ENCODE measurements at regions not wholly inside any gene's neighbourhood (a gene's known extent, or its start where the extent isn't known, plus 50 kb on each side); places are given as distances from the start of the nearest gene placed in this dataset.

DNA sequence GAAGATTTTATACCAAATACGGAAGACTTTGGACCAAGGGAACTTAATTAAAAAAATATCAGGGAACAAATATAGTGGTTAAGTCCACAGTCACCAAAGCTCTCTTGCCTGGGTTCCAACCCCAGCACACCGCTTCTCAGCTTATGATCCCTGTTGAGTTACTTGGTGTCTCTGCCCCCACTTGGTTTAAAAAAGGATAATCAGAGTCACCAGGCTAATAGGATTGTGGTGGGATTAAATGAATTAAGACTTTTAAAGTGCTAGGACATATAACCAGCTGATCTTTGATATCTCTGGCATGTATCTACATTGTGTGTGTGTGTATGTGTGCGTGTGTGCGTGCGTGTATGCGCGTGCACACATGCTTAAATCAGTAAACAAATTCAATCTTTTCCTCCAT, 474.7 kb upstream of the DAB1 start:
- no peak overlapping the region for H3K27ac ChIP-seq (ENCODE audit: low read depth in 2 of 2, low read length in 1 of 2)
- H3K9me3 ChIP-seq = no peaks in the 10 kb centered on the region
- TF ChIP-seq NRF1 (IDR thresholded peaks at IDR 0.05; ENCODE audit: low read depth, low read length) = no peak
- TF ChIP-seq, protein P1, sequence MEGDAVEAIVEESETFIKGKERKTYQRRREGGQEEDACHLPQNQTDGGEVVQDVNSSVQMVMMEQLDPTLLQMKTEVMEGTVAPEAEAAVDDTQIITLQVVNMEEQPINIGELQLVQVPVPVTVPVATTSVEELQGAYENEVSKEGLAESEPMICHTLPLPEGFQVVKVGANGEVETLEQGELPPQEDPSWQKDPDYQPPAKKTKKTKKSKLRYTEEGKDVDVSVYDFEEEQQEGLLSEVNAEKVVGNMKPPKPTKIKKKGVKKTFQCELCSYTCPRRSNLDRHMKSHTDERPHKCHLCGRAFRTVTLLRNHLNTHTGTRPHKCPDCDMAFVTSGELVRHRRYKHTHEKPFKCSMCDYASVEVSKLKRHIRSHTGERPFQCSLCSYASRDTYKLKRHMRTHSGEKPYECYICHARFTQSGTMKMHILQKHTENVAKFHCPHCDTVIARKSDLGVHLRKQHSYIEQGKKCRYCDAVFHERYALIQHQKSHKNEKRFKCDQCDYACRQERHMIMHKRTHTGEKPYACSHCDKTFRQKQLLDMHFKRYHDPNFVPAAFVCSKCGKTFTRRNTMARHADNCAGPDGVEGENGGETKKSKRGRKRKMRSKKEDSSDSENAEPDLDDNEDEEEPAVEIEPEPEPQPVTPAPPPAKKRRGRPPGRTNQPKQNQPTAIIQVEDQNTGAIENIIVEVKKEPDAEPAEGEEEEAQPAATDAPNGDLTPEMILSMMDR (IDR thresholded peaks at IDR 0.05) = no peak
- TF ChIP-seq, protein P2, sequence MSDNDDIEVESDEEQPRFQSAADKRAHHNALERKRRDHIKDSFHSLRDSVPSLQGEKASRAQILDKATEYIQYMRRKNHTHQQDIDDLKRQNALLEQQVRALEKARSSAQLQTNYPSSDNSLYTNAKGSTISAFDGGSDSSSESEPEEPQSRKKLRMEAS (IDR thresholded peaks at IDR 0.05; ENCODE audit: low read depth) = no peak
- no peak for TF ChIP-seq NFIC (IDR thresholded peaks at IDR 0.05; ENCODE audit: borderline replicate concordance)
- TF ChIP-seq FOXM1 (IDR thresholded peaks at IDR 0.05; ENCODE audit: low read depth) = no peak
- no peak for TF ChIP-seq ELF1 (IDR thresholded peaks at IDR 0.05)
- TF ChIP-seq, protein P3, sequence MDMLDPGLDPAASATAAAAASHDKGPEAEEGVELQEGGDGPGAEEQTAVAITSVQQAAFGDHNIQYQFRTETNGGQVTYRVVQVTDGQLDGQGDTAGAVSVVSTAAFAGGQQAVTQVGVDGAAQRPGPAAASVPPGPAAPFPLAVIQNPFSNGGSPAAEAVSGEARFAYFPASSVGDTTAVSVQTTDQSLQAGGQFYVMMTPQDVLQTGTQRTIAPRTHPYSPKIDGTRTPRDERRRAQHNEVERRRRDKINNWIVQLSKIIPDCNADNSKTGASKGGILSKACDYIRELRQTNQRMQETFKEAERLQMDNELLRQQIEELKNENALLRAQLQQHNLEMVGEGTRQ (IDR thresholded peaks at IDR 0.05; ENCODE audit: borderline replicate concordance, low read depth, low read length) = no peak
- no peak for TF ChIP-seq EZH2phosphoT487 (IDR thresholded peaks at IDR 0.05; ENCODE audit: borderline replicate concordance, low read depth)
- TF ChIP-seq RCOR1 (IDR thresholded peaks at IDR 0.05; ENCODE audit: low read length) = no peak
- TF ChIP-seq YY1 (IDR thresholded peaks at IDR 0.05; ENCODE audit: low read depth) = no peak
- no peak for TF ChIP-seq EP300 (IDR thresholded peaks at IDR 0.05; ENCODE audit: borderline replicate concordance in 1 of 2, low read depth in 1 of 2, low read length in 1 of 2)
- TF ChIP-seq GATA2 (CRISPR knock-in tag; IDR thresholded peaks at IDR 0.05) = no peak
- TF ChIP-seq, protein P4, sequence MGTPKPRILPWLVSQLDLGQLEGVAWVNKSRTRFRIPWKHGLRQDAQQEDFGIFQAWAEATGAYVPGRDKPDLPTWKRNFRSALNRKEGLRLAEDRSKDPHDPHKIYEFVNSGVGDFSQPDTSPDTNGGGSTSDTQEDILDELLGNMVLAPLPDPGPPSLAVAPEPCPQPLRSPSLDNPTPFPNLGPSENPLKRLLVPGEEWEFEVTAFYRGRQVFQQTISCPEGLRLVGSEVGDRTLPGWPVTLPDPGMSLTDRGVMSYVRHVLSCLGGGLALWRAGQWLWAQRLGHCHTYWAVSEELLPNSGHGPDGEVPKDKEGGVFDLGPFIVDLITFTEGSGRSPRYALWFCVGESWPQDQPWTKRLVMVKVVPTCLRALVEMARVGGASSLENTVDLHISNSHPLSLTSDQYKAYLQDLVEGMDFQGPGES (IDR thresholded peaks at IDR 0.05; ENCODE audit: low read depth, low read length) = no peak
- no peak for TF ChIP-seq POLR2AphosphoS5 (IDR thresholded peaks at IDR 0.05; ENCODE audit: low read depth, low read length)
- TF ChIP-seq JUND (IDR thresholded peaks at IDR 0.05) = no peak
- 79% methylated on average over 7 of the region's 7 CpGs for WGBS (ENCODE audit: low lambda C conversion rate)
- no peak overlapping the region for H3K9ac ChIP-seq
- no peaks in the 10 kb centered on the region for H3K27me3 ChIP-seq (ENCODE audit: insufficient read depth)
- DNase-seq = no peak
- H3K4me3 ChIP-seq (ENCODE audit: low read depth in 2 of 2, low read length in 1 of 2) = no peak overlapping the region
- ChIA-PET POLR2A (interaction anchor here (1.1 kb wide), 1 partner anchor 10 kb away, joined by 3 read pairs; no protein-coding TSS in a partner anchor), CTCF (interaction anchor here (1.3 kb wide), 1 partner anchor 9 kb away, joined by 3 read pairs; no protein-coding TSS in a partner anchor)
- no peaks in the 10 kb centered on the region for H3K9me2 ChIP-seq
- H3K4me2 ChIP-seq = no peak overlapping the region
- H2AFZ ChIP-seq (ENCODE audit: low read depth) = no peak overlapping the region
- H3K4me1 ChIP-seq (ENCODE audit: control insufficient read depth in 1 of 2, insufficient read depth in 2 of 2, low read depth in 1 of 2, low read length in 1 of 2) = peaks cover 0 to 4% of the 10 kb centered on the region in 2 experiments; a peak in 2 of 4 replicates
- H3K79me2 ChIP-seq (ENCODE audit: insufficient read depth) = no peaks in the 10 kb centered on the region
- no peaks in the 10 kb centered on the region for H3F3A ChIP-seq (replicated peaks; ENCODE audit: insufficient read depth)
- no peaks in the 10 kb centered on the region for H3K36me3 ChIP-seq (replicated peaks in 1 of 2; ENCODE audit: control insufficient read depth in 1 of 2, insufficient read depth in 2 of 2, low read length in 1 of 2)
- H4K20me1 ChIP-seq (ENCODE audit: insufficient read depth) = no peaks in the 10 kb centered on the region

Measured in SK-N-SH (cell line).